GM18519 (cell line): ENCODE measurements at regions not wholly inside any gene's neighbourhood (a gene's known extent, or its start where the extent isn't known, plus 50 kb on each side); places are given as distances from the start of the nearest gene placed in this dataset.
"Not testable (repeated sequence)": the region's sequence is repeated elsewhere in the genome, so short reads cannot be mapped to it uniquely, and the experiment has no call there.

Source experiments
- ATAC-seq: cut with Tn5 transposase; IDR thresholded peaks from one replicate; pipeline ENCODE4 v1.9.1; 2021; ENCODE audit warnings: mild to moderate bottlenecking, moderate library complexity; ENCODE audit not compliant: unreplicated experiment, low FRiP score

DNA sequence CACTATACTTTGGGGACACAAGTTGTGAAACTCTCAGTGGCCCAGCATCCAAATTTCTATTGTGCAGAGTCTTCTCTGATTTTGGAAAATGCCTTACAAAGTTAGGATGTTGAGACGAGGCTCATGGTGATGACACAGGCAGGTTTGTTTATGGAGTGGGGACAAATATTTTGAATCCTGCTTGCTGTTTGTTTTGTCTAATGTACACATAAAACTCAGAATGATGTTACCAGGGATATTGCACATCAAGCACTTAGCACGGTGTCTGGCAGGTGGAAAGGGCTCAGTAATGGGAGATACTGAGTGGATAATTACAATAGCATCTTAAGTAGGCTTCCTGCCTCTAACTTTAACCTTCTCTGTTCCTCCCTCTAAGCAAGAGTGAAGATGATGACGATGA lies 628.9 kb upstream of the TBX3 start:
- no peak for ATAC-seq

GRCh38 chr12:115311875-115312274 lies 627.9 kb upstream of the TBX3 start:
- ATAC-seq = no peak

GRCh38 chr12:115308918-115309317 lies 624.9 kb upstream of the TBX3 start:
- ATAC-seq = no peak

- ATAC-seq = no peak
Observed at GRCh38 chr12:115306380-115306779, 622.4 kb upstream of the TBX3 start.

DNA sequence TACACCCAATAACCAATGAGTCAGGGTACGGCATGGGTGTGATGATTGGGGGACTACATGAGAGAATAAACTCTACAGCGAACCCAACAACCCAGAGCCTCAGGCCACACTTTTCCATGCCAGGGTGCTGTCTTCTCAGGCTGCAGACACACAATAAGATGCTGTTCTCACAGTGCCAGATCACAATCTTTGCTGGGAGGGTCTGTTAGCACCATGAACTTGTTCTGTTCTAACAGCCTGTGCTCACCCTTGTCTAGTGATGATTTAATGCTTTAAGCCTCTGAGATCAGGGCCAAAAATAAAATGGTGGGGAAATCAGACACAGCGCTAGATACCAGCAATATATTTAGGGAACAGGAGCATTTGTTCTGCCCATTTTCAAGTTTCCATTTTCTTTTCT lies 621.9 kb upstream of the TBX3 start:
- no peak for ATAC-seq

- no peak for ATAC-seq
Observed at GRCh38 chr12:115305275-115305674, 621.3 kb upstream of the TBX3 start.

- no peak for ATAC-seq
Observed at GRCh38 chr12:115303723-115304309, 619.8 kb upstream of the TBX3 start.

- ATAC-seq = no peak
Observed at GRCh38 chr12:115297445-115297844, 613.5 kb upstream of the TBX3 start.

DNA sequence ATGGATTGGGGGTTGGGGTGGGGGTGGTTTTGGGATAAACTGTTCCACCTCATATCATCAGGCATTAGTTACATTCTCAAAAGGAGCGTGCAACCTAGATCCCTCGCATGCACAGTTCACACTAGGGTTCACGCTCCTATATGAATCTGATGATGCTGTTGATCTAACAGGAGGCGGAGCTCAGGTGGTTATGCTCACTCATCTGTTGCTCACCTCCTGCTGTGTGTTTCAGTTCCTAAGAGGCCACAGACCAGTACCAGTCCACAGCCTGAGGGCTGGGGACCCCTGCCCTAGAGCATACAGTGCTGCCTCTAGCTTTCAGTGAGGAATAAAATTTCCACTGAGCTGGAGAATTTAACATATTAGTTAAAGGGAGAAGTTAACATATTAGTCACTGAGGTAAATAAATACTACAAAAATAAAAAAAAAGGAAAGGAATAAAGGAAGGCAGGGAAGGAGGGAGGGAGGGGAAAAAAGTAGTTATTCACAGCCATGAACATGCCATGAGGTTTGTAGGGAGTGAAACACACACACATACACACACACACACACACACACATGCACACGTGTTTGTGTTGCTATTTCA lies 612.7 kb upstream of the TBX3 start:
- no peak for ATAC-seq

- ATAC-seq = no peak
Observed at GRCh38 chr12:115295886-115296285, 611.9 kb upstream of the TBX3 start.

DNA sequence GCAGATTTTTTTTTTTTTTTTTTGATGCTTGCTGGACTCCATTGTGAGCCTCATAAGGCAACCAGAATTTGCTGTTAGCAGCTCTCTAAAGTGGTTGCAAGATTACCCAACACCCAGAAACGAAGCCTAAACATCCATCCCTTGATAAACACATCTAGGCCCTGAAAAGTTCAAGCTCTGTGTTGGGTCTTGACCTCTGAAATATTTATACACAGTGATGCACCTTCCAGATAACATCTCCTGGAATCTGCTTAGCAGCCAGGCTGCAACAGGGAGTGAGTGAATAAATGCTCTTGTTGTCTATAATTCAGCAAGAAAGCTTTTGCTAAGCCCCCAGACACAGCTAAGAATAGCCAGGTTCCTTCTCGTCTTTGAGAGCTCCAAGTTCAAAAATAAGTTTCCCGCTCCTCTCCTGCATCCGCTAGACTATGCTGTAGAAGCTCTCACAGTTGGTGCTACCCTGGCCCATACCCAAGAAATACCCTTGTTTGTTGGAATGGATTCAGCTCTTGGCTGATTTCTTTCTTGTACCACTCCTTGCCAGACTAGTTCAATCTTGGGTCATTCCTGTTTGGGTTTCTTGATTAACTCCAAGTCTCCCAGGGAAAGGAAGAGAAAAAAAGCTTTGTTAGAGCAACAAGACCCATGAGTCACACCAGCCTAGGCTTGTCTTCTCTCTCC lies 610.6 kb upstream of the TBX3 start:
- ATAC-seq = no peak

DNA sequence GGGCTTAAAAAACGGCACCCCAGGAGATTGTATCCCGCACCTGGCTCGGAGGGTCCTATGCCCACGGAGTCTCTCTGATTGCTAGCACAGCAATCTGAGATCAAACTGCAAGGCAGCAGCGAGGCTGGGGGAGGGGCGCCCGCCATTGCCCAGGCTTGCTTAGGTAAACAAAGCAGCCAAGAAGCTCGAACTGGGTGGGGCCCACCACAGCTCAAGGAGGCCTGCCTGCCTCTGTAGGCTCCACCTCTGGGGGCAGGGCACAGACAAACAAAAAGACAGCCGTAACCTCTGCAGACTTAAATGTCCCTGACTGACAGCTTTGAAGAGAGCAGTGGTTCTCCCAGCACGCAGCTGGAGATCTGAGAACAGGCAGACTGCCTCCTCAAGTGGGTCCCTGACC lies 601.5 kb upstream of the TBX3 start:
- ATAC-seq = not testable (repeated sequence)

DNA sequence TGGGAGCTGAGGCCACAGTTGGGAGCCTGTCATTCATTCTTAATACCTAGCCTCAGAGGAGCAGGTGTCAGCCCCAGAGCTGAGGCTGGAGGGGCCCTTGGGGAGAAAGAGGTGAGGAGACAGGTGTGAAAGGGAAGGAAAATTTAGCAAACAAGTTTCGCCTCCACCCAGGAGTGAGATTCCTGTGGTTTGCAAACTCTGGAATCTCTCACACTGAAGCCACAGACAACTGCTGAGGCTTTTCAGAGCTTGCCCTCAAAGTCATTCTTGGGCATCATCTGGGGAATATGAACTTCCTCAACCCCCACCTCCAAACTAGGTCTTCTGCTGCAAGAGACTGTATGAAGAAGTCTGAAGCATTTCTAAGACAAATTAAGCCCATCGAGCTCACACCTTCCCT lies 589.5 kb upstream of the TBX3 start:
- ATAC-seq = no peak

DNA sequence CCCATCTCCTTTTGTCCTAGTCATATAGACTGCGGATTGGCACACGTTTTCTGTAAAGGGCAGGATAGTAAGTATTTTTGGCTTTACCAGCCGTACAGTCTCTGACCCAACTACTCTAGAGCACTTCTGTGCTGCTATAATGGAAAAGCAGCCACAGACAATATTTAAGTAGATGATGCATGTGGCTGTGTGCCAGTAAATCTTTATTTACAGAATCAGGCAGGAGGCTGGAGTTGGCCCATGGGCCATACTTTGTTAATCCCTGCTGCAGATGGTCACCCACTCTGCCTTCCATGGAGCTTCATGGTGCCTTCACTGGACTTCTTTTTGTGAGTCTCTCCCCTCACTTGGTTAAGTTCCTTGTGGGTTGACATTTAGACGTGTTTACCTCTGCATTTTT lies 584.5 kb upstream of the TBX3 start:
- no peak for ATAC-seq

GRCh38 chr12:115267891-115268290 lies 583.9 kb upstream of the TBX3 start:
- no peak for ATAC-seq

DNA sequence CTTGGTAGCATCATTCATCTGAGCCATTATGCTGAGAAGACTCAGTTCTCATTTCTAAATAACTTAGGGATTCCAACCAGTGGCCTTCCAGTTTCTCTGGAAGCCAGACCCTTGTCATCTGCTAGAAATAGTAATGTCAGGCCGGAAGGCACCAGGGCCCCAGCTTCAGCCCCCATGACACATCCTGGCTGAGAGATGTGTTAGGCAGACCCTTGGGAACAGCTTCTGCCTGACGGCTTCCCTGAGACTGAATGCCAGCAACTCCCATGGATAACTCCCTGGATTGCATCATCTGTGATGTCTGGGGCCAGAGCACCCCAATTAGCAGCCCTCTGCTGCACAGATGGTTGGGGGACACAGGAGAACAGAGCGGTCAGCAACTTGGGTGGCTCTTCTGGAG lies 583.5 kb upstream of the TBX3 start:
- no peak for ATAC-seq

DNA sequence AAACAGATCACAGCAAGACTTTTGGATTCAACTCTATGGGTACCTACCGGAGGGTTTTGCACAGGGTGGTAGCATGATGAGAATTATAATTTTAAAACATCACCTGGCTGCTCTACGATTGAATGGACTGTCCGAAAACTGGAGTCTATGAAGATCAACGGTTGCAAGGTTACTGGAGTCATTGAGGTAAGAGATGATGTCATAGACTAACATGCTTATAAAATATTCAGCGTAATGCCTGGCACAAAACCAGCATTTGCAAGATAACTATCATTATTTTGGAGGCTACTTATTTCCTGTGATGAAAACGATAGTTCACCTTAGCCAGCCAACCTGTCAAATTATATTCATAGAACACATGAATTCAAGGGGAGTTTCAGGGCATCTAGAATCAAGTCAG lies 580.6 kb upstream of the TBX3 start:
- ATAC-seq = no peak

- ATAC-seq = no peak
Observed at GRCh38 chr12:115261691-115262398, 577.9 kb upstream of the TBX3 start.

- no peak for ATAC-seq
Observed at GRCh38 chr12:115260762-115261675, 577.0 kb upstream of the TBX3 start.

GRCh38 chr12:115259968-115260747 lies 576.2 kb upstream of the TBX3 start:
- no peak for ATAC-seq
